H9 (cell line): ENCODE measurements at regions not wholly inside any gene's neighbourhood (a gene's known extent, or its start where the extent isn't known, plus 50 kb on each side); places are given as distances from the start of the nearest gene placed in this dataset.

Experiments used
- DNase-seq: peaks from one replicate; pipeline ENCODE4 v3.0.0-alpha.2; 2017
- H2AFZ ChIP-seq: one replicate; pipeline ENCODE4 v1.6.1; 2013; ENCODE audit warnings: mild to moderate bottlenecking, low read length, control low read depth, moderate library complexity
- H2AK5ac ChIP-seq: 2 replicates; pipeline ENCODE4 v1.6.1; 2013; ENCODE audit warnings: low read length, control low read depth, mixed read lengths; ENCODE audit not compliant: insufficient read length
- H2BK120ac ChIP-seq: one replicate; pipeline ENCODE4 v1.6.1; 2013; ENCODE audit warnings: low read depth, mild to moderate bottlenecking, low read length, control low read depth, inconsistent platforms; ENCODE audit not compliant: poor library complexity, severe bottlenecking
- H2BK12ac ChIP-seq: 2 replicates; pipeline ENCODE4 v1.6.1; 2013; ENCODE audit warnings: low read length, control low read depth, mixed read lengths, low read depth; ENCODE audit not compliant: insufficient read length
- H2BK15ac ChIP-seq: 2 replicates; pipeline ENCODE4 v1.6.1; 2013; ENCODE audit warnings: low read depth, low read length, control low read depth
- H2BK20ac ChIP-seq: one replicate; pipeline ENCODE4 v1.6.1; 2013; ENCODE audit warnings: low read depth, mild to moderate bottlenecking, low read length, control low read depth, inconsistent platforms; ENCODE audit not compliant: poor library complexity, severe bottlenecking
- H2BK5ac ChIP-seq: 2 replicates; pipeline ENCODE4 v1.6.1; 2013; ENCODE audit warnings: low read length, control low read depth, mixed read lengths; ENCODE audit not compliant: insufficient read length
- H3K14ac ChIP-seq: 2 replicates; pipeline ENCODE4 v1.6.1; 2013; ENCODE audit warnings: low read length, control low read depth; ENCODE audit not compliant: insufficient read depth
- H3K18ac ChIP-seq: 2 replicates; pipeline ENCODE4 v1.6.1; 2013; ENCODE audit warnings: low read depth, mild to moderate bottlenecking, mixed read lengths, low read length, control low read depth; ENCODE audit not compliant: insufficient read length
- H3K23ac ChIP-seq: 2 replicates; pipeline ENCODE4 v1.6.1; 2013; ENCODE audit warnings: low read length, control low read depth, mixed read lengths, low read depth; ENCODE audit not compliant: insufficient read length
- H3K23me2 ChIP-seq: 2 replicates; pipeline ENCODE4 v1.6.1; 2013; ENCODE audit warnings: low read depth, mild to moderate bottlenecking, mixed read lengths, low read length, control low read depth; ENCODE audit not compliant: insufficient read length, poor library complexity, severe bottlenecking
- H3K27ac ChIP-seq: 2 replicates; pipeline ENCODE4 v1.5.1; 2013; ENCODE audit warnings: low read length, control low read depth, mixed read lengths, low read depth; ENCODE audit not compliant: insufficient read length
- H3K27me3 ChIP-seq: 2 replicates; pipeline ENCODE4 v1.6.1; 2013; ENCODE audit warnings: low read length, control low read depth, inconsistent platforms; ENCODE audit not compliant: insufficient read depth
- H3K4ac ChIP-seq: 2 replicates; pipeline ENCODE4 v1.6.1; 2013; ENCODE audit warnings: low read depth, mild to moderate bottlenecking, control low read depth, inconsistent platforms, low read length, moderate library complexity
- H3K4me1 ChIP-seq: 2 replicates; pipeline ENCODE4 v1.6.1; 2013; ENCODE audit warnings: low read length, control low read depth, inconsistent platforms; ENCODE audit not compliant: insufficient read depth
- H3K4me2 ChIP-seq: 2 replicates; pipeline ENCODE4 v1.6.1; 2013; ENCODE audit warnings: low read length, control low read depth, mixed read lengths; ENCODE audit not compliant: insufficient read length, insufficient read depth
- H3K56ac ChIP-seq: 2 replicates; pipeline ENCODE4 v1.6.1; 2013; ENCODE audit warnings: low read depth, mild to moderate bottlenecking, mixed read lengths, low read length, control low read depth; ENCODE audit not compliant: insufficient read length
- H3K79me1 ChIP-seq: 2 replicates; pipeline ENCODE4 v1.6.1; 2013; ENCODE audit warnings: low read depth, mild to moderate bottlenecking, moderate library complexity, low read length, control low read depth, inconsistent platforms; ENCODE audit not compliant: insufficient read depth, poor library complexity, severe bottlenecking
- H3K79me2 ChIP-seq: 2 replicates; pipeline ENCODE4 v1.6.1; 2013; ENCODE audit warnings: low read length, control low read depth, inconsistent platforms; ENCODE audit not compliant: insufficient read depth
- H3K9ac ChIP-seq: 2 replicates; pipeline ENCODE4 v1.6.1; 2013; ENCODE audit warnings: low read length, control low read depth, mixed read lengths; ENCODE audit not compliant: insufficient read length; ENCODE audit errors: extremely low read depth
- H3K9me3 ChIP-seq: one replicate; pipeline ENCODE4 v1.6.1; 2013; ENCODE audit warnings: low read depth, low read length, inconsistent platforms; ENCODE audit not compliant: control insufficient read depth
- H3T11ph ChIP-seq: one replicate; pipeline ENCODE4 v1.6.1; 2013; ENCODE audit warnings: mild to moderate bottlenecking, low read length, control low read depth, inconsistent platforms
- H4K20me1 ChIP-seq: one replicate; pipeline ENCODE4 v1.6.1; 2013; ENCODE audit not compliant: control insufficient read depth, insufficient read length, insufficient read depth
- H4K5ac ChIP-seq: 2 replicates; pipeline ENCODE4 v1.6.1; 2013; ENCODE audit warnings: low read depth, mild to moderate bottlenecking, mixed read lengths, low read length, control low read depth; ENCODE audit not compliant: insufficient read length
- H4K8ac ChIP-seq: replicated peaks from 2 replicates; pipeline ENCODE4 v1.6.1; 2013; ENCODE audit warnings: low read length, control low read depth, mixed read lengths, low read depth; ENCODE audit not compliant: insufficient read length
- H4K91ac ChIP-seq: 2 replicates; pipeline ENCODE4 v1.6.1; 2013; ENCODE audit warnings: low read depth, mild to moderate bottlenecking, moderate library complexity, mixed read lengths, low read length, control low read depth; ENCODE audit not compliant: insufficient read length
- H3K27ac Mint-ChIP-seq, 3 experiments: 2 replicates in 2 of 3; 3 replicates in 1 of 3; pipeline ENCODE4 v1.8.0; 2020 to 2021; ENCODE audit warnings: mixed read lengths in 3 of 3, mild to moderate bottlenecking in 1 of 3, moderate library complexity in 1 of 3
- H3K27me3 Mint-ChIP-seq: 2 replicates; pipeline ENCODE4 v1.8.0; 2021; ENCODE audit warnings: low read depth, mild to moderate bottlenecking, moderate library complexity, mixed read lengths
- H3K36me3 Mint-ChIP-seq, 3 experiments: 2 replicates in 2 of 3; 3 replicates in 1 of 3; pipeline ENCODE4 v1.8.0; 2020 to 2021; ENCODE audit warnings: low read depth in 3 of 3, mixed read lengths in 3 of 3; ENCODE audit not compliant: insufficient read depth in 1 of 3
- H3K4me1 Mint-ChIP-seq, 2 experiments: 2 replicates each; pipeline ENCODE4 v1.8.0; 2020; ENCODE audit warnings: mixed read lengths in 2 of 2
- H3K4me3 Mint-ChIP-seq, 2 experiments: 2 replicates in 1 of 2; 3 replicates in 1 of 2; pipeline ENCODE4 v1.8.0; 2020 to 2021; ENCODE audit warnings: mild to moderate bottlenecking in 2 of 2, mixed read lengths in 2 of 2, moderate library complexity in 1 of 2
- H3K9me3 Mint-ChIP-seq, 2 experiments: 2 replicates in 1 of 2; 3 replicates in 1 of 2; pipeline ENCODE4 v1.8.0; 2020; ENCODE audit warnings: mild to moderate bottlenecking in 2 of 2, mixed read lengths in 2 of 2, moderate library complexity in 1 of 2
- CTCF ChIP-seq: fragments of 200-600 bp; sonication (generic); conservative IDR thresholded peaks from 3 replicates; pipeline ENCODE4 v1.8.0; 2021; ENCODE audit warnings: antibody characterized with exemption, mild to moderate bottlenecking
- WGBS: extraction: QIAGEN DNeasy Blood & Tissue Kit; methylation state at CpG from one replicate; pipeline ENCODE4 v1.1.7; 2013; ENCODE audit warnings: missing lambda C conversion rate, low lambda C conversion rate, mixed read lengths; ENCODE audit not compliant: insufficient read length; ENCODE audit errors: extremely low coverage; 5-methylcytosine and 5-hydroxymethylcytosine counted together

GRCh38 chr6:134106702-134107101 is 54.3 kb upstream of the SLC2A12 start:
- H3K23me2 ChIP-seq: no peaks in the 10 kb centered on the region

More at GRCh38 chr6:134106702-134107101, 54.3 kb upstream of the SLC2A12 start:
- Mint-ChIP-seq H3K36me3 (no peaks in the 10 kb centered on the region), H3K27me3 (no peaks in the 10 kb centered on the region), H3K9me3 (no peaks in the 10 kb centered on the region), H3K27ac (no peak overlapping the region), H3K4me1 (no peaks in the 10 kb centered on the region), H3K4me3 (no peak overlapping the region)
- H3K27me3 ChIP-seq: no peaks in the 10 kb centered on the region
- no CpG with 5 or more reads among the region's 2 CpGs for WGBS
- H3K18ac ChIP-seq: no peak overlapping the region
- H2BK5ac ChIP-seq: no peak overlapping the region
- H3K79me1 ChIP-seq: no peaks in the 10 kb centered on the region
- no peaks in the 10 kb centered on the region for H3K4me1 ChIP-seq
- H4K5ac ChIP-seq: no peak overlapping the region
- no peak overlapping the region for H2AK5ac ChIP-seq
- H2AFZ ChIP-seq: no peak overlapping the region
- no peak overlapping the region for H3K4ac ChIP-seq
- no peak overlapping the region for H3K9ac ChIP-seq
- DNase-seq: no peak
- no peak overlapping the region for H3K56ac ChIP-seq
- no peak overlapping the region for H3K27ac ChIP-seq
- H2BK120ac ChIP-seq: no peak overlapping the region
- no peak for TF ChIP-seq CTCF
- no peaks in the 10 kb centered on the region for H3K79me2 ChIP-seq
- no peak overlapping the region for H3K14ac ChIP-seq
- no peaks in the 10 kb centered on the region for H4K20me1 ChIP-seq
- no peak overlapping the region for H4K8ac ChIP-seq
- H3K4me2 ChIP-seq: no peak overlapping the region
- no peak overlapping the region for H3T11ph ChIP-seq
- H4K91ac ChIP-seq: no peak overlapping the region
- no peak overlapping the region for H2BK20ac ChIP-seq
- no peak overlapping the region for H2BK15ac ChIP-seq
- H2BK12ac ChIP-seq: no peak overlapping the region
- no peaks in the 10 kb centered on the region for H3K9me3 ChIP-seq
- H3K23ac ChIP-seq: no peak overlapping the region
